Calu3 (cell line): ENCODE measurements at regions not wholly inside any gene's neighbourhood (a gene's known extent, or its start where the extent isn't known, plus 50 kb on each side); places are given as distances from the start of the nearest gene placed in this dataset.

Experiments
- BruUV-seq: library from RNA; stranded (reverse); fragments of 400-500 nt; replicated peaks from 2 replicates; lab custom pipeline; 2021; lab: Mats Ljungman, UMichigan
- CTCF ChIA-PET: fragments of 300-600 bp; sonication (Branson Sonifier 250); formaldehyde crosslinking; loops from one replicate; lab custom pipeline; 2022; ENCODE audit warnings: antibody characterized with exemption; lab: Charles Lee
- DNase-seq: peaks from one replicate; pipeline ENCODE4 v3.0.0; 2022
- H3K27ac Mint-ChIP-seq: one replicate; pipeline ENCODE4 v1.8.0; 2022; ENCODE audit warnings: mixed read lengths; ENCODE audit not compliant: unreplicated experiment
- H3K27me3 Mint-ChIP-seq: one replicate; pipeline ENCODE4 v1.8.0; 2022; ENCODE audit warnings: mixed read lengths; ENCODE audit not compliant: unreplicated experiment
- H3K36me3 Mint-ChIP-seq: one replicate; pipeline ENCODE4 v1.8.0; 2022; ENCODE audit warnings: mild to moderate bottlenecking, moderate library complexity, mixed read lengths; ENCODE audit not compliant: insufficient read depth, unreplicated experiment
- H3K4me1 Mint-ChIP-seq: one replicate; pipeline ENCODE4 v1.8.0; 2022; ENCODE audit warnings: mild to moderate bottlenecking, low read depth, mixed read lengths; ENCODE audit not compliant: unreplicated experiment
- H3K4me3 Mint-ChIP-seq: one replicate; pipeline ENCODE4 v1.8.0; 2022; ENCODE audit warnings: mild to moderate bottlenecking, low read depth, moderate library complexity, mixed read lengths; ENCODE audit not compliant: unreplicated experiment
- H3K9me3 Mint-ChIP-seq: one replicate; pipeline ENCODE4 v1.8.0; 2022; ENCODE audit warnings: low read depth, mixed read lengths; ENCODE audit not compliant: unreplicated experiment
- intact Hi-C: fragments of 100-400 bp; cut with micrococcal nuclease; formaldehyde crosslinking; loops from one replicate; pipeline ENCODE4 v1.10.0; 2022; ENCODE audit not compliant: unreplicated experiment
- TF ChIP-seq, protein P1 (sequence below): fragments of 200-600 bp; IDR thresholded peaks from one replicate; pipeline ENCODE4 v1.8.0; 2022; ENCODE audit warnings: antibody characterized with exemption; ENCODE audit not compliant: unreplicated experiment

DNA sequence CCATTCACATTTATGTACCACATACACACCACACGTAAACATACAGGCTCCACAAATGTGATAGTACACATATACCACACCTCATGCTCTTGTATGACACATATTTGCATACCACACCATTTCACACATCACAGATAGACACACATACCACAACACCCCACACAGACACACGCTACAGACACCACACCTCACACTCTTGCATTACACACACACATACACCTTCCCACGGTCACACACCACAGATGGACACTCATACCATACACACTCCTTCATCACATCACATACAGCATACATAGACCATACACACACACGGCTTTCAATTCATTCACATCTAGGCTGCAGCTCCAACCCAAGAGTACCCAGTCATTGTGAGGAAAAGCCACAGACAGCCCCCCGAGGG is 222.5 kb upstream of the RPL34 start:
- BruUV-seq = no TSS peak
- no peak overlapping the region for H3K27ac Mint-ChIP-seq
- no peaks in the 10 kb centered on the region for H3K9me3 Mint-ChIP-seq
- H3K4me3 Mint-ChIP-seq = no peak overlapping the region
- H3K36me3 Mint-ChIP-seq = no peaks in the 10 kb centered on the region
- intact Hi-C loops = no loop called here
- H3K4me1 Mint-ChIP-seq = no peaks in the 10 kb centered on the region
- DNase-seq = no peak
- H3K27me3 Mint-ChIP-seq = peaks cover 20% of the 10 kb centered on the region
- CTCF ChIA-PET = no interaction called here
- TF ChIP-seq, protein P1, sequence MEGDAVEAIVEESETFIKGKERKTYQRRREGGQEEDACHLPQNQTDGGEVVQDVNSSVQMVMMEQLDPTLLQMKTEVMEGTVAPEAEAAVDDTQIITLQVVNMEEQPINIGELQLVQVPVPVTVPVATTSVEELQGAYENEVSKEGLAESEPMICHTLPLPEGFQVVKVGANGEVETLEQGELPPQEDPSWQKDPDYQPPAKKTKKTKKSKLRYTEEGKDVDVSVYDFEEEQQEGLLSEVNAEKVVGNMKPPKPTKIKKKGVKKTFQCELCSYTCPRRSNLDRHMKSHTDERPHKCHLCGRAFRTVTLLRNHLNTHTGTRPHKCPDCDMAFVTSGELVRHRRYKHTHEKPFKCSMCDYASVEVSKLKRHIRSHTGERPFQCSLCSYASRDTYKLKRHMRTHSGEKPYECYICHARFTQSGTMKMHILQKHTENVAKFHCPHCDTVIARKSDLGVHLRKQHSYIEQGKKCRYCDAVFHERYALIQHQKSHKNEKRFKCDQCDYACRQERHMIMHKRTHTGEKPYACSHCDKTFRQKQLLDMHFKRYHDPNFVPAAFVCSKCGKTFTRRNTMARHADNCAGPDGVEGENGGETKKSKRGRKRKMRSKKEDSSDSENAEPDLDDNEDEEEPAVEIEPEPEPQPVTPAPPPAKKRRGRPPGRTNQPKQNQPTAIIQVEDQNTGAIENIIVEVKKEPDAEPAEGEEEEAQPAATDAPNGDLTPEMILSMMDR = no peak

DNA sequence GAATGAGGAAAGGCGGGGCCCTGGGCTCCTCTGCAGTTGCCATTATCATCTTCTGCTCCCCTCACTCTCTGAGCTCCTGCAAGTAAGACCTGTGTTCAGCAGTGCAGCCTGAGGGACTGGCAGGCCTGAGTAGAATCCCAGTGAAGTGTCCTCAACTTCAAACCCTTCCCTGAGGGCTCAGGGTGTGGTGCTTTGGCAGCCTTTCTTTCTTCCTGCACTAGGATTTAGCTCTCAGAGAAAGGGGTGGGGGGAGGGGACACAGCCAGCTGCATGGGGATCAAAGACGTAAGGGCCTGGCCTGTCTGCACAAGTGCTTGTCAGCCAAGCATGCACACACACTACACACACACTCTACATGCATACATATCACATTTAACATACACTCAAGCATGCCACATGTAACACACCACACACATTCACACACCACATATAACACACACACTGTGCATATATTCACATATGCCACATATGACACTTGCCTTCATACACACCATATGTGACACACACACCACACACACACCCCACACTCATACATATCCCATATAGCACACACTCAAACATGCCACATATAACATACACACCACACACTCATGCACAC is 223.4 kb upstream of the RPL34 start:
- Mint-ChIP-seq H3K4me1 (no peaks in the 10 kb centered on the region), H3K9me3 (no peaks in the 10 kb centered on the region), H3K36me3 (no peaks in the 10 kb centered on the region), H3K4me3 (no peak overlapping the region), H3K27ac (no peak overlapping the region), H3K27me3 (peaks cover 20% of the 10 kb centered on the region)
- TF ChIP-seq, protein P1 = no peak
- BruUV-seq = no TSS peak
- CTCF ChIA-PET = no interaction called here
- intact Hi-C loops = no loop called here
- DNase-seq = no peak

DNA sequence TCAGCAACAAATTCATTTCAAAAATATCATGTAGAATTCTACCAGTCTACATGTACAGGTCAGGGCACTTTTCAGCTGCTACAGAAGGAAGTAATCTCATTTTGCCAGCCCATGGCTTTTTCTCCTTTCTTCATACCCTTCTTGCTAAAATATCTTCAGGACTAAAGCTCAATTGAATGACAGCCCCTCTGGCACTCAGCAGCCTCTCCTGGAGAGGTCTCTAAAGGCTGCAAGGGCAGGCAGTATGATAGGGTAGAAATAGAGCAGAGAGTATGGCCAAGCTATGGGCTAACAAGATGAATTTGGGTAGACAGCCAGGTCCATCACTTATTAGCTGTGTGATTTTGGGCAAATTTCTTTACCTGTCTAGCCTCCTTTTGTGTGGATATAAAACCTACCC is 224.6 kb upstream of the RPL34 start:
- no TSS peak for BruUV-seq
- Mint-ChIP-seq H3K27me3 (peaks cover 20% of the 10 kb centered on the region), H3K36me3 (no peaks in the 10 kb centered on the region), H3K27ac (no peak overlapping the region), H3K9me3 (no peaks in the 10 kb centered on the region), H3K4me1 (no peaks in the 10 kb centered on the region), H3K4me3 (no peak overlapping the region)
- TF ChIP-seq, protein P1 = no peak
- CTCF ChIA-PET = no interaction called here
- DNase-seq = no peak
- intact Hi-C loops = no loop called here

DNA sequence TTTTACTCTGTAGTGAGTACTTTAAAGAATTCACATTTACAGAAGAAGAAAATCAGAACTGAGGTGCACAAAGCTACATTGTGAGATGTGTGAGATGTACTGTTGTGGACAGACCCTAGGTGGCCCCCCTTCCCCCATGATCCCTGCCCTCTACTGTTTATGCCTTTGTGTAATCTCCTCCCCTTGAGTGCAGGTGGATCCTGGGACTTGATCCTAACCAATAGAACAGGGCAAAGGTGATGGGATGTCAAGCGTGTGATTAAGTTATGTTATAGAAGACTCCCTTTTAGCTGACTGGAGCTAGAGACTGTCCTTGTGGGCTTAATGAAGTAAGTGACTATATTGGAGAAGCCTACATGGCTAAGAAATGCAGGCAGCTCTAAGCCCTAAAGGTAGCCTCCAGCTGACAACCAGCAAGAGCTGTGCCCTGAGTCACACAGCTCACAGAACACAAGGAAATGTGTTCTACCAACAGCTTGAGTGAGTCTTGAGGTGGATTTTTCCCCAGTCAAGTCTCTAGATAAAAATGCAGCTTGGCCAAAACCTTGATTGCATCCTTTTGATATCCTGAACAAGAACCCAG is 225.2 kb upstream of the LEF1 start:
- no peak overlapping the region for H3K4me3 Mint-ChIP-seq

More for the DNA sequence above, 225.2 kb upstream of the LEF1 start:
- H3K9me3 Mint-ChIP-seq = no peaks in the 10 kb centered on the region
- intact Hi-C loops = no loop called here
- H3K27me3 Mint-ChIP-seq = peaks cover 20% of the 10 kb centered on the region
- DNase-seq = no peak
- no TSS peak for BruUV-seq
- TF ChIP-seq, protein P1 = no peak
- CTCF ChIA-PET = no interaction called here
- H3K36me3 Mint-ChIP-seq = no peaks in the 10 kb centered on the region
- H3K27ac Mint-ChIP-seq = no peak overlapping the region
- no peaks in the 10 kb centered on the region for H3K4me1 Mint-ChIP-seq
